NCI-H1417 treated with DMSO at 0.1 percent for 48 hours (cell line): ENCODE measurements at regions not wholly inside any gene's neighbourhood (a gene's known extent, or its start where the extent isn't known, plus 50 kb on each side); places are given as distances from the start of the nearest gene placed in this dataset.

Experiments used
- DNase-seq: peaks from one replicate; lab custom pipeline; 2025; lab: John Stamatoyannopoulos, UW

GRCh38 chr9:91024841-91025240 is 223.2 kb downstream of the SYK start:
- no peak for DNase-seq

DNA sequence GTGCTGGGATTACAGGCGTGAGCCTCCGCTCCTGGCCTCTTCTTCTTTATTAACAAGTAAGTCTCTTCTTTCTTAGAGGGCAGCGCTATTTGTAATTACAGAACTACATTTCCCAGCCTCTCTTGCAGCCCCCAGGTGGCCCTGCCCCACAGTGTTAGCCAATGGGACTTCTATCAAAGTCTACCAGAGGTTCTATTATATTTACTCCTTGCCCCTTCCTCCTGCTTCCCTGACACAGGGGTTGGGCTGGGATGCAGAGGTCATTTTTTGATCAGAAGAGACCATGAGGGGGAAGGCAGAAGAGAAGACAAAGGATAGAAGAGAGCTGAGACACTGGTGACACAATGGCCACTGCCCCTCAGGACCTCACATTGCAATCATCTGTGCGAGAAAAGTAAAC is 224.2 kb downstream of the SYK start:
- no peak for DNase-seq

- no peak for DNase-seq
Observed at GRCh38 chr9:91026266-91026665, 224.6 kb downstream of the SYK start.

DNA sequence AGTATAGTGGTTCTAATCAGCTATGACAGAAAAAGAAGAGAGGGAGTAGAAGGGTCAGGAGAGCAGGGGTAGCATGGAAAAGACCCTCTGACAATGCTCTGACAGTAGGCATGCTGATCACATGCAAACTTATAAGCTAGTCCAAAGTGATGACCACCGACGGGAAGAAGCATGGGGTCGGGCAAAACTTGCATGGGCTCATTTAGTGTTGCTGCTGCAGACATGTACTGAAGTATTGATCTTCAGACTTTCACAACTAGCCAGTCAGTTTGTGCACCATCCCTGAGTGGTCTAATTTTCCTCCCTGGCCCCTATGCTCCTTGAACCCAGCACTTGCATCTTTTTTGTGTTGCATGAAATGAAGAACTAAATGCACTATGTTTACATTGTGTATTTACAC is 225.4 kb downstream of the SYK start:
- DNase-seq: no peak

- DNase-seq: no peak
Observed at GRCh38 chr9:91028166-91028827, 226.7 kb downstream of the SYK start.

DNA sequence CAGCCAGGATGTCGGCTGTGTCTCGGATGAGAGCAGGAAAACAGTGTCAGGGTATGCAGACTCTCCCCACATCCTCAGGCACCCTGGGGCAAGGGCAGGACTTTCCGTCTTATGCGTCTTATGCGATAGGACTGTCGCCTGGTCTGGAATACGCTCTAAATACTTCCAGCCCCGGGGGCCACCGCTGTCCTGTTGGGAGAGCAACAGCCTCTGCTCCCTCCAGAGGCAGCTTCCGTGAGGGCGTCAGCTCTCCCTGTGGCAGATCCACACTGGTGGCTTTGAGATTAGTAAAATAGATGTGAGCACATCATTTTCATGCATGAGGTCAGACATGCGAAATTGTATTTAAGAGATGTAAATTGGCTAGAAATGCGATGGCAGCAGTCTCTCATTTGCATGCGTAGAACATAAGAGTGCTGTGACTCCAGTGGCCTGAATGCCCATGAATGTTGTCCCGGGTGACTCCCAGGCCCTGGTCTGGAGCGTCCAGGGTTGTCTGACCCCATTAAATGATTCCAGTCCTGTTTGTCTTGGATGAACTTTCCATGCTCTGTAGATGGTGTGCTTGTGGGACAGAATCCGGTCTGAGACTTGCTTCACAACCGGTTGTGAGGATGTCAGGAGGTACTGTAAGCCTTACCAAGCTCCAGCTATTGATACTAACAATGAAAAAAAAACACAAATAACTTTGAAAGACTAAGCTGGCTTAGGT is 228.2 kb downstream of the SYK start:
- no peak for DNase-seq

- no peak for DNase-seq
Observed at GRCh38 chr9:91032121-91032531, 230.5 kb downstream of the SYK start.

GRCh38 chr9:91033270-91033669 is 231.7 kb downstream of the SYK start:
- DNase-seq: no peak

GRCh38 chr9:91033797-91034196 is 232.2 kb downstream of the SYK start:
- no peak for DNase-seq

DNA sequence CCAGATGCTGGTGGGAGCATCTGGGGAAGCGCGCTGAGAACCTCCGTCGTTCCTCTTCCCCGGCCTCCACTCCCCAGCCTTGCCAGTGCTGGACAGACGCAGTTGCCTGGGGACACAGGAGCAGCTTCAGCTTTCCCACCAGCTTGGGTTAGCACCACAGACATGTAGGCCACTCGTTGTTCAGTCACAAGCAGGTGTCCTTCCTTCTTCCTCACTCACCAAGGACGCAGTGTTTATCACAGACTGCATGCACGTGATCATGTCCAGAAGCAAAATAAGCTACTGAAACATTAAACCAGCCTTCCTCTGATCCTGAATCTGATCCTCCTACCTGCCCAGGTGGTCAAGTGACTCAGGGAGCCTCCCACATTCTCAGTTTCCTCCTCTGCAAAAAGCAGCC is 232.9 kb downstream of the SYK start:
- DNase-seq: no peak

- no peak for DNase-seq
Observed at GRCh38 chr9:91034976-91035824, 233.6 kb downstream of the SYK start.

DNA sequence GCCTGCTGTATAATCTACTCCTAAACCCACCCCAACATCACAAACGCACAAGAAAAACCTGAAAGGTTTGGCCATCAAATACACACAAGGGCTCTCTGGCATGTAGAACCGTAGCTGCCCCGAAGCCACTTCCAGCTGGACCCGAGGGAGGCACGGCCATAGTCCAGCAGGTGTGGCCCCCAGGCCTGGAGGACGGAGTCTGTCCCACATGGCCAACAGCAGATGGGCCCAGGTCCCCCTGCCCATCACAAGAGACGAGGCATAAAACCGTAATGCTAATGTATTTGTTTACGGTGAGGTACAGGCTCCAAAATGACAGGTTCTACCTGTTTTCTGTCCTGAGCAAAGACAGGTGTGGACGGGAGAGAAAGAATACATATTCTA is 234.2 kb downstream of the SYK start:
- no peak for DNase-seq

DNA sequence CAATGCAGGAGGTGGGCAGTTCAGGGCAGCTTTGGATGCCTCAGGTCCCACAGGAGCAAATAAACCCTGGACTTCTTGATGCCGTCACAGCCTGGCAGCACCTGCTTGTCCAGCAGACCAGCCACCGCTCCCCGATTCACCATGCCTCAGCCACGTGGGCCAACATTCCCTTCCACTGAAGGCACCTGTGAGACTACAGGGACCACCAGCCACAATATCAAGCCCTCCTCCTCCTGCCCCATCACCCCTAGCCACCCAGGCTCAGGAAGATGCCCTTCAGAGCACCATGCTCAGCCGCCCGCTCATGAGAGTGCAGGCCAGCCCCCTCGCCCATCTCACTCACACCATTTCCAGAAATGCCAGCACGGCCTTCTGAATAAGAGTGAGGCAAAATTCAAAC is 234.7 kb downstream of the SYK start:
- DNase-seq: no peak

GRCh38 chr9:91036826-91037510 is 235.3 kb downstream of the SYK start:
- DNase-seq: peak; percentile 71

- no peak for DNase-seq
Observed at GRCh38 chr9:91037511-91038482, 236.2 kb downstream of the SYK start.

DNA sequence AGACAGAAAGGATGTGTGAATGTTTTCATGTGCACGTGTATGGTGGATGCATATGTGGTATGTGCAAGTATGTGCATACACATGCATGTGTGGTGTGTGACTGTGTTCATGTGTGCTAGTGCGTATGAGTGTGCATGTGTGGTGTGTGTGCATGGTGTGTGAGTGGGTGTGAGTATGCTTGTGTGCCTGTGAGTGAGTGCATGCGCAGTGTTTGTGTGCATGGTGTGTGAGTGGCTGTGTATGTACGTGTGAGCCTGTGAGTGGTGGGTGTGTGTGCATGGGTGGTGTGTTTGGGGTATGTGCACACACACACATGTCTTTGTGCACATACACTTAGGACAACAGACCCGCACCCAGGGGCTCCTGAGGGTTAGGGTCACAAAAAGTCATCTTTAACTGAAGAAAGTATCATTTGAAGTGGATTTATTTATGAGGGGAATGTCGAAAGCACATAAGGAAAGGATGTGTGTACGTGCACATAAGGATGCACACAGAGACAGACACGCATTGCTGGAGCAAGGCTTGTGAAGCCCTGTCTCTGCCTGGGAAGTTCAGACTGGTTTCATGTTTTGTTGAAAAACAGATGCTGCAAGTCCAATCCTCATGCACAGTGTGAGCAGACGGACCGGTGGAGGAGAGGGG is 237.0 kb downstream of the SYK start:
- no peak for DNase-seq

DNA sequence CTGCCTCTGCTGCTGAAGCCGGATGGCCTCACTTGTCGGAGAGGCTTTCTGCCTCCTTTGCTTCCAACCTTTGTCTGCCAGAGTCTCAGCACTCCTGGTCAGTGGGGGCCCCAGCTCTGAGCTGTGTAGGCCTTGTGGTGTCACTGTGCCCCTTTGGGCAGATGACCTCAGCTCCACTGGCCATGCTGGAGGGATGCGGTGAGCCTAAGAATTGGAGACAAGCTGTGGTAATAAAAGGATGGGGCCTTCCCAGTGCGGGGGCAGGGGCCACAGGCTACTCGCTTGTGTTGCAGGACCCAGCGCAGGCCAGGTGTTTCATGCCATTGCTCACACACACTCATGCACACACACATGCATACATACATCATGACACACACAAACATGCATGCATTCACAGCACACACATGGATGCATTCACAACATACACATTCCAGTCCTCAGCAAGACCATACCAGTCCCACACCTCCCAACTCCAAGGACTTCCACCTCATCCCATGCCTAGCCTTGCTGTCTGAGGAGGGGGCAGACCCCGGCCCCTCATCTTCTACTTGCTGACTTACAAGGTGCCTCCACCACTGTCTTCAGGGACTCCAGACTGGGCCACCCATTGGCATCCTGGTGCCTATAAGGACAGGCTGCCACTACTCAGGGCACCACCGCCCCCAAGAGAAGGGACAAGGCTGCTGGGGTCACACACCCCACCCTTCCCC is 237.7 kb downstream of the SYK start:
- no peak for DNase-seq

DNA sequence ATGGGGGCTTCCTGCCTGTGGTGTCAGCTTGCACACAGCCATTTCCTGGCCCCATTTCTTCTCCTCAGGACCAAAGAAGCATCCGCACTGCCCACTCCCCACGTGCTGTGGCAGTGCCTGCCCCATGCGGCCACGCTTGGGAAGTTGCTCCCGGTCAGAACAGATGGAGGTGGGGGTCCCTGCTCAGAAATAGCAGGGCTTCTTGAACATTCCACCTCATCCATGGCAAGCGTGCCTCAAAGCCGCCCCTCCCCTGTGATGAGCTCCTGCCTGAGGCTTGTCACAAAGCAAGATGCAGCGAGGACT is 238.2 kb downstream of the SYK start:
- no peak for DNase-seq

- no peak for DNase-seq
Observed at GRCh38 chr9:91040371-91041215, 239.0 kb downstream of the SYK start.
